GM21360 (cell line): ENCODE measurements at regions not wholly inside any gene's neighbourhood (a gene's known extent, or its start where the extent isn't known, plus 50 kb on each side); places are given as distances from the start of the nearest gene placed in this dataset.

ENCODE experiments used
- ATAC-seq: cut with Tn5 transposase; IDR thresholded peaks from one replicate; pipeline ENCODE4 v1.9.1; 2021; ENCODE audit warnings: mild to moderate bottlenecking, moderate library complexity; ENCODE audit not compliant: unreplicated experiment

GRCh38 chr5:175288048-175288621 lies 155.8 kb downstream of the DRD1 start:
- no peak for ATAC-seq

DNA sequence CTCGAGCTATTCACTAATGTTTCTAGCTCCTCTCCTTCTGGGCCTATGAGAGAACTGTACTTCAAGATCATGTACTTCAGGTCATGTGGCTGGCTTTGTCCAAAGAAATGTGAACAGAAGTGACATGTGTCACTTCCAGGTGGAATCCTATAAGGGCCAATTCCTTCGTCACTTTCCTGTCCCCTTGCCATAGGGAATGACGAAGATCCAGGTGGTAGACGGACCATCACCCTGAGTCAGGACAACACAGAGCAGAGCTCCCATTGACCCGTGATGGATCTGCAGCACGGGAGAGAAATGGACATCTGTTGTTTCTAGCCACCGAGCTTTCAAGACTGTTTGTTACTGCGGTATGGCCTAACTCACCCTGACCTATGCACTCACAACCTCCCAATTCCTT lies 157.0 kb downstream of the DRD1 start:
- ATAC-seq, result no peak

GRCh38 chr5:175285261-175285660 lies 158.7 kb downstream of the DRD1 start:
- ATAC-seq, result no peak

GRCh38 chr5:175284806-175285205 lies 159.2 kb downstream of the DRD1 start:
- no peak for ATAC-seq

GRCh38 chr5:175282611-175283225 lies 161.3 kb downstream of the DRD1 start:
- no peak for ATAC-seq

GRCh38 chr5:175281714-175282113 lies 162.3 kb downstream of the DRD1 start:
- ATAC-seq, result no peak

DNA sequence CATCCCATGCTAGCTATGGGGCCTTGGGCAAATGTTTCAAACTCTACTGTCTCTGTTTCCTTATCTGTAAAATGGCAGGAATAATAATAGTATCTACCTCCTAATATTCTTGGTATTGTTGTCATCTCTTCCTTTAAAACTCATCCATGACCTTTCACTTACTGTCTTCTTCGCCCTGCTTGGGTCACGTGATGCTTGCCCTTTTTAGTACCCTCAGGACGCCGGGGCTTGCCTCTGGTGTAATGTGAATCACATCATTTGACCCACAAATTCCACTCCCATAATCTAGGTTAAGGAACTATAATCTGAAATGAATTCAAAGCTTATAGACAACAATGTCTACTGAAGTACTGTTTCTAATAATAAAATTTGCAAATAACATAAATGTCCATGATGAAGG lies 162.7 kb downstream of the DRD1 start:
- ATAC-seq, result no peak

GRCh38 chr5:175279506-175279905 lies 164.5 kb downstream of the DRD1 start:
- ATAC-seq, result no peak

DNA sequence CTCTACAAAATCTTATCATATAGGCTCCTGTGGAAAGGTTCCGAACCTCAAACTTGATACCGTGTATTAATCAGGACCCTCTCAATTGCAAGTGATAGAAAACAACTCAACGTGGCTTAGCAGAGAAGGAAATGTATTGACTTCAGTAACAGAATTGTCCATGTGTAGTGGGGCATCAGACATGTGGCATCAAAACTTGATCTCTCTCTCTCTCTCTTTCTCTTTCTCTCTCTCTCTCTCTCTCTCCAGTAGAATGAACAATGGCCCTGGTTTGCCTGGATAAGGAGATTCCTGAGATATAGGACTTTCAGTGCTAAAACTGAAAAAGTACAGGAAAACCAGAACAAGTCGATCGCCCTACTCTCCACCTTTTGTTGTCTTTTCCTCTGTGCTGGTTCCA lies 168.2 kb downstream of the DRD1 start:
- ATAC-seq, result no peak

DNA sequence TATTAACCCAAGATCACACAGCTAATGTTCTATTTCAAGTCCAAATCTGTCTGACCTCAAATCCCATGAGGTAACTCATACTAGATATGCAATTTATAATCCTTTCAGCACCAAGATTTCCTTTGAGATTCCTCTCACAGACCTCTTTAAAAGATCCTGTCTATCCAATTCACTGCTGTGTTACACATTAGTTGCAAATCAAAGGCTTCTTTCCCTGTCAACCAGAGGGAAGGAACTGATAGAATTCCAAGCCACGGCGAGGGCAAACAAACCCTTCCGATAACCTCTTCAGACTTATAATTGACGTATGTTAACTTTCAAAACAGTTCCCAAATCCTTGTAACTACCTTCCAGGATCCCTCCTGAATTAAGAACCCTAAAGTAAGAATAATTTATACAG lies 168.9 kb downstream of the DRD1 start:
- no peak for ATAC-seq

DNA sequence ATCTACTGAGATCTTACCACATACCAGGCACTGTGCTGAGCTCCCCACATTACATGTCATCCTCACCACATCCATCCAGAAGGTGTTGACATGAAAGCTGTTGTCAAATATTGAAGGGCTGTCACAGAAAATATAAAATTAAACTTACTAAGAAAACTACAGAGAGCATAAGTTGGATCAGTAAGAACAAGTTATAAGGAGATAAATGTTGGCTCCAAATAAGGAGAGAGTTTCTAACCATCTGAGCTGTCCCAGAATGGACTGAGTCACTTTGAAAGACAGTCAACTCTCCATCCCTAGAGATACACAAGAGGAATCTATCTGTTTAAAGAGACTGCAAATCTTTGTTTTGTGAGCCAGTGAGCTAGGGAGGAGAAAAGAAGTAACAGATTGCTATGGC lies 169.8 kb downstream of the DRD1 start:
- ATAC-seq, result no peak

GRCh38 chr5:175264406-175264805 lies 179.6 kb downstream of the DRD1 start:
- ATAC-seq, result no peak

DNA sequence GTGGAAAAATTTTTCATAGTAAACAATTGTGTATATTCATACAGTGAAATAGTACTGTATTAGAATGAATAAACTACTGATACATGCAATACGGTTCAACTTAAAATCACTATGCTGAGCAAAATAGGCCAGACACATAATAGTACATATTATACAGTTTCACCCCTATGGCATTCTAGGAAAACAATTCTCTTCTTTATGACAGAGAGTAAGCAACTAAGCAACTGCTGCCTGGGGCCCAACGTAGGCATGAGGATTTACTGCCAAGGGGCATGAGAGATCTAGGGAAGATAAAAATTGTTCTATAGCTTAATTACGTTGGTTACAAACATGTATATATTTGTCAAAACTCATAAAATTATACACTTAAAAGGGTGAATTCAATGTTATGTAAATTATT lies 180.2 kb downstream of the DRD1 start:
- ATAC-seq, result no peak

- ATAC-seq, result no peak
Observed at GRCh38 chr5:175261526-175261925, 182.5 kb downstream of the DRD1 start.

GRCh38 chr5:175261037-175261436 lies 182.9 kb downstream of the DRD1 start:
- ATAC-seq, result no peak

- no peak for ATAC-seq
Observed at GRCh38 chr5:175257847-175258194, 186.2 kb downstream of the DRD1 start.

GRCh38 chr5:175257128-175257846 lies 186.7 kb downstream of the DRD1 start:
- no peak for ATAC-seq

DNA sequence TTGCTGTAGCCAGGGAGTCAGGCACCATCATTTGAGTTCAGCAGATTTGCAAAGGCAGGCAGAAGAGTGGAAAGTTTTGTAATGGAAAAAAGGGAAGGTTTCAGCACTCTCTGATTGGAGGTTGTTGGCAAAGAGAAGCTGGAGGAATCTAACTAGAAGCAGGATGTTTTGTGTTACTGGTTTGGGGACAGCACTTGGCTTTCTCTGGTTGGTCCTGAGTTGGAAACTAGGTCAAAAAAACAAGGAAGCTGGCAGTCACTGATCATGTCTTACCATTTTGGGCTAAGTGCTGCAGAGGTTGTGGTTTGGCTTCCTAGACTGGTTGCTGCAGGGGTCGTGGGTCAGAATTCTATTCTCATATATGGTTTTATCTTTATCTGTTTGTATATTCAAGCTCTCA lies 189.8 kb downstream of the DRD1 start:
- no peak for ATAC-seq

DNA sequence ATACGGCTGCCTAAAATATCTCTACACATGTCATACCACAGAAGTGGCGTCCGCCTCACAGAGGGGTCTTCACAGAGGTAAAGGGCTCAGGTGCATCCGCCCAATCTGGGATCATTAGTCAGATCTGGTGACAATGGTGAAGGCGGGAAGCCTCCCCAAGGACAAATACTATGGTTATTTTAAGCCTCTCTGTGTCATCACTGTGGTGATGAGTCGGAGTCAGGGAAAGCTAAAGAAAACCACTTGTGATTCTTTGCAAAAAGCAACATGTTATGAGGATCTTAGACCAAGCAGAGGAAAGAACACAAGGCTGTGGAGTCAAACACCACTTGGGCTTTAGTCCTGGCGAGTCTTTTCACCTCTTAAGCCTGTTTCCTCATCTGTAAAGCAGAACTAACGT lies 190.4 kb downstream of the DRD1 start:
- ATAC-seq, result no peak

DNA sequence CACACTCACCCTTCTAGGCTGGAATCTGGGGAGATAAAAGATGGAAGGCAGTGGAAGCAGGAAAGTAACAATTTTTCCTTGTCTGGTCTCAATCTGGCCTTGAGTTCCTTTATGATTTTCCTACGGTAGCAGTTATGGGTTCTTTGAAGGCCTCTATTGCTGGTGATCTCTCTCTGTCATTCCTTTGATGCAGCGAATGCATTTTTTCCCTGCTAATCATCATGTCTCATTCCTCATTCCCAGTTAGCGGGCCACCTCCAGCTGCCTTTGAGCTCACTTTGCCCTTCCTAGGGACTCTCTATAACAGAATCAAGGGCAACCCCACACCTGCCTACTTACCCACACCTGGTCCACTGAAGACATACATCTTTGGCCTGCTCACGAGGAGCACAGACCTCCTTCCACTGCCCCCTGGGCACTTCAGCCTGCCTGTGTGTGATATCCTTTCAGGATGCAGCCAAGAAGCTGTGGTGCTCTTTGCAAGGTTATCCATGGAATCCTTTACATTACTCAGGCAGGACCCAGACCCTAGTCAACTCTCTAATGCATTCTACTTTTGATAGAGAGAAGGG lies 191.7 kb downstream of the DRD1 start:
- ATAC-seq, result no peak

DNA sequence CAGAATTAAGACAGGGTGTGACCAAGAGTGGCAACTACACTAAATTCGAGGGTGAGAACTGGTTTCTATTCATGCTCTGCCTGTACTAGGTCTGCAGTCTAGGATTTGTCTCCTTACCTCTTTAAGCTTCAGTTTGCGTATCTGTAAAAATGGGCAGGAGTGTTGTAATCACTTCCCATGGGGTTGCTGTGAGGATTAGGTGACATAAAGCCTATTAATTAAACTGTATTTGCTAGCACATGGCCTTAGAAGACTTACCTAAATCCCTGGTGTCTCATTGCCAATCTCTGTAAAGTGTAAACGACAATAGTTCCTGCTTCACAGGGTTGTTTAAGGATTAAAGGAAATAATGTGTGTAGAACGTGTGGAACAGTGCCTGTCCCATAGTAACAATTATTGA lies 193.6 kb downstream of the DRD1 start:
- ATAC-seq, result no peak

DNA sequence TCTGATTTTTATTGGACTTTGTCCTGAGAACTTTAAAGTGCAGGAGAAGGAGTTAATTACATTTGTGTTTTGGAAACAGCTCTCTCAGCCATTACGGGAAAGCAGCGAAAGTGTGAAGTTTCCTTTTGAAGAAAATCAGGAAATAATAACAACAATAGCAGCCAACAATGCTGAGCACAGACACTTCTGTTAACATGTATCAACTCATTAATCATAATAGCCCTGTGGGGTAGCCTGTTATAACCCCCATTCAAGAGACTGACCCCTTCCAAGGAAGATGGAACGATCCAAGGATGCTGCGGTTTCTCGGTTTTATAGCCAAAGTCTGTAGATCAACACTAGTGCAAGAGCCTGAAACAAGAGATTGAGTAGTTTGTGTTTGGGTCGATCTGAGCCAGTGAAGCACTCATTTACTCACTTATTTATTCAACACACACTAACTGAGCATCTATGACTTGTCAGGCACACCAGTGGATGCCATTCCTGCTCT lies 195.5 kb downstream of the DRD1 start:
- no peak for ATAC-seq
